DND-41 (cell line): ENCODE measurements at regions not wholly inside any gene's neighbourhood (a gene's known extent, or its start where the extent isn't known, plus 50 kb on each side); places are given as distances from the start of the nearest gene placed in this dataset.

Experiments
- CTCF ChIP-seq: IDR thresholded peaks from 2 replicates; pipeline ENCODE4 v1.5.1; 2012; ENCODE audit warnings: borderline replicate concordance, low read length, moderate library complexity, mild to moderate bottlenecking; ENCODE audit not compliant: poor library complexity, severe bottlenecking; ENCODE audit errors: extremely low read depth
- EZH2 ChIP-seq: IDR thresholded peaks from 3 replicates; pipeline ENCODE4 v1.6.1; 2012; ENCODE audit warnings: borderline replicate concordance, low read depth, mild to moderate bottlenecking, moderate library complexity, low read length, inconsistent platforms; ENCODE audit not compliant: severe bottlenecking

GRCh38 chr15:39157882-39158281 lies 423.0 kb upstream of the THBS1 start:
- TF ChIP-seq CTCF = no peak
- no peak for TF ChIP-seq EZH2
